Retinal pigment epithelial cell (primary cell): ENCODE measurements at regions not wholly inside any gene's neighbourhood (a gene's known extent, or its start where the extent isn't known, plus 50 kb on each side); places are given as distances from the start of the nearest gene placed in this dataset.

ENCODE experiments used
- DNase-seq: peaks from one replicate; pipeline ENCODE4 v3.0.0-alpha.2; 2010; ENCODE audit warnings: low read depth
- H3K4me3 ChIP-seq: 2 replicates; pipeline ENCODE4 v1.5.1; 2011; ENCODE audit warnings: mild to moderate bottlenecking, low read length, control low read depth, moderate library complexity
- CTCF ChIP-seq: conservative IDR thresholded peaks from 2 replicates; pipeline ENCODE4 v1.5.1; 2011; ENCODE audit warnings: low read depth, low read length, control low read depth, inconsistent platforms

GRCh38 chr5:112004867-112005622, 248.1 kb upstream of the NREP start:
- no peak for TF ChIP-seq CTCF
- DNase-seq, result no peak
- H3K4me3 ChIP-seq, result no peak overlapping the region

- TF ChIP-seq CTCF, result no peak
- no peak for DNase-seq
- no peak overlapping the region for H3K4me3 ChIP-seq
These were observed 245.4 kb upstream of the NREP start for GRCh38 chr5:112002376-112002775.

- no peak overlapping the region for H3K4me3 ChIP-seq
- no peak for TF ChIP-seq CTCF
- no peak for DNase-seq
These were observed 242.3 kb upstream of the NREP start for GRCh38 chr5:111999286-111999685.

- DNase-seq, result no peak
- no peak for TF ChIP-seq CTCF
These were observed 241.9 kb upstream of the NREP start for GRCh38 chr5:111998871-111999270.

GRCh38 chr5:111997711-111998110, 240.7 kb upstream of the NREP start:
- no peak overlapping the region for H3K4me3 ChIP-seq
- TF ChIP-seq CTCF, result no peak
- peak; percentile 87 for DNase-seq

More at GRCh38 chr5:111998871-111999270, 241.9 kb upstream of the NREP start:
- no peak overlapping the region for H3K4me3 ChIP-seq

- TF ChIP-seq CTCF, result no peak
- no peak for DNase-seq
- H3K4me3 ChIP-seq, result no peak overlapping the region
These were observed 240.3 kb upstream of the NREP start for GRCh38 chr5:111997308-111997707.

GRCh38 chr5:111996574-111996973, 239.6 kb upstream of the NREP start:
- TF ChIP-seq CTCF, result no peak

More at GRCh38 chr5:111996574-111996973, 239.6 kb upstream of the NREP start:
- no peak for DNase-seq
- no peak overlapping the region for H3K4me3 ChIP-seq
